GM12872 (cell line): ENCODE measurements at regions not wholly inside any gene's neighbourhood (a gene's known extent, or its start where the extent isn't known, plus 50 kb on each side); places are given as distances from the start of the nearest gene placed in this dataset.

Experiments used
- TF ChIP-seq, protein P1 (sequence below): IDR thresholded peaks from 3 replicates; pipeline ENCODE4 v1.5.1; 2011; ENCODE audit warnings: low read depth, mild to moderate bottlenecking, low read length, moderate library complexity; ENCODE audit not compliant: insufficient read depth

DNA sequence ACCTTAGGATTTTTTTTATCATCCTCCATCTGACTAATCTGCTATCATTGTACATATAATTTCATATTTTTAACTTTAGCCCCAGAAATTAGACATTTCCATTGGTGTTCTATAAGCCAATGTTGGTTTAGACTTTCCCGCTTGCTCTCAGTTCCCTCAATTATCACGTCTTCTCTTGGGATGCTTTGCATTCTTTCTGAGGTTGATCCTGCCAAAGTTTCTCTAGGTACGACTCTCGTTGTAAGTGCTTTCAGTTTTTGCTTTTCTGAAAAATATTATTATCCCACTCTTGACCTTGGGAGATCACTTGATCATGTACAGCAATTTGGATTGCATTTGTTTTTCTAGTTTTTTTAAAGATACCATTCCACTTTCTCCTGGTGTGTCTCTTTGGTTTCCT lies 270.2 kb downstream of the IRS2 start:
- TF ChIP-seq, protein P1, sequence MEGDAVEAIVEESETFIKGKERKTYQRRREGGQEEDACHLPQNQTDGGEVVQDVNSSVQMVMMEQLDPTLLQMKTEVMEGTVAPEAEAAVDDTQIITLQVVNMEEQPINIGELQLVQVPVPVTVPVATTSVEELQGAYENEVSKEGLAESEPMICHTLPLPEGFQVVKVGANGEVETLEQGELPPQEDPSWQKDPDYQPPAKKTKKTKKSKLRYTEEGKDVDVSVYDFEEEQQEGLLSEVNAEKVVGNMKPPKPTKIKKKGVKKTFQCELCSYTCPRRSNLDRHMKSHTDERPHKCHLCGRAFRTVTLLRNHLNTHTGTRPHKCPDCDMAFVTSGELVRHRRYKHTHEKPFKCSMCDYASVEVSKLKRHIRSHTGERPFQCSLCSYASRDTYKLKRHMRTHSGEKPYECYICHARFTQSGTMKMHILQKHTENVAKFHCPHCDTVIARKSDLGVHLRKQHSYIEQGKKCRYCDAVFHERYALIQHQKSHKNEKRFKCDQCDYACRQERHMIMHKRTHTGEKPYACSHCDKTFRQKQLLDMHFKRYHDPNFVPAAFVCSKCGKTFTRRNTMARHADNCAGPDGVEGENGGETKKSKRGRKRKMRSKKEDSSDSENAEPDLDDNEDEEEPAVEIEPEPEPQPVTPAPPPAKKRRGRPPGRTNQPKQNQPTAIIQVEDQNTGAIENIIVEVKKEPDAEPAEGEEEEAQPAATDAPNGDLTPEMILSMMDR = no peak

DNA sequence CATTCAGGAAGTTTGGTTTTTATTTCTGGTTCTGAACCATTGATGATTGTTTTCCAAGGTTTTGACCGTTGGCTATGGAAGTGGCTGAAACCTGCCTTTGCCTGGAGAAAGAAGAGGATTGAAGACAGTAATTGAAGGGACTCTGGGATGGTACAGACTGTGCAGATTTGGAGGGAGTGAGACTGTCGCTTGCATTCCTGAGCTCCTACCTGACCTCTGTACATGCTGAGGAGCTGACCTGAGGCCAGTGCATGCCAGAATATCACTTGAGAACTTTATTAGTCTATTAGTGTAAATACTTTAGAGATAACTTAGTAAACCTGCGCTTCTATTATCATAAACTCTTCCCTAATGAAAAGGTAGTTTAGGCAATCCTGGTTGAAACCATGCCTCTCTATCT lies 276.4 kb downstream of the IRS2 start:
- TF ChIP-seq, protein P1 = no peak

DNA sequence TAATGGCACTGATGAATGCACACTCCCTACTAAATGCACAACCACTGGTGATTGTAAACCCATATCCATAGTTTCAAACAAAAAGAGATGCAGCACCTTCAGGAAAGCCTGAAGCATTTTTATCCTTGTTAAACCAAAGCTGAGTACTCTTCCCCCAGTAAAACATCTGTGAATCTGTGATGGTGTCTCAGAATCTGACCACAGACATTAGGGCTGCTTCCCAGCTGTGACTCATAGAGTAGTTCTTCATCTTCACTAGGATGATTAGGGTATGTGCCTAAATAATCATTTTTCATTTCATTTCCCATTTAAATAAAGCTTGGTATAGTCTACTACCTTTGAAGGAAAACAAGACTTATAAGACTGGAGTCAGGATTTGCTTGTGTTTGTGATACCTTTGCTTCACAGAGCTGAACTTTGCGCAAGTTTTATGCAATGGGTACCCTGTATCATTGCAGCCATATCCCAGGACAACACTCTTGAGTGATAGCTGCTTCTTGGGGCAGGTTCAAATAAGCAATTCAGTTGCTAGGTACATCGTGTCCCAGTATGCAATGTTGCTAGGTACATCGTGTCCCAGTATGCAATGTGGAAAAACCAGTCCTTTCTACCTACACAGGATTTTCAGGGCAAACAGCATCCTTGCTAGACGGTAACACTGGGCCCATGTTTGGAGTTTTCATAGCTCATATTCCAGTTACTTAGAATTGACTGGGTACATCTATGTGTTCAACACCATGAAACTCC lies 277.1 kb downstream of the IRS2 start:
- TF ChIP-seq, protein P1 = no peak

DNA sequence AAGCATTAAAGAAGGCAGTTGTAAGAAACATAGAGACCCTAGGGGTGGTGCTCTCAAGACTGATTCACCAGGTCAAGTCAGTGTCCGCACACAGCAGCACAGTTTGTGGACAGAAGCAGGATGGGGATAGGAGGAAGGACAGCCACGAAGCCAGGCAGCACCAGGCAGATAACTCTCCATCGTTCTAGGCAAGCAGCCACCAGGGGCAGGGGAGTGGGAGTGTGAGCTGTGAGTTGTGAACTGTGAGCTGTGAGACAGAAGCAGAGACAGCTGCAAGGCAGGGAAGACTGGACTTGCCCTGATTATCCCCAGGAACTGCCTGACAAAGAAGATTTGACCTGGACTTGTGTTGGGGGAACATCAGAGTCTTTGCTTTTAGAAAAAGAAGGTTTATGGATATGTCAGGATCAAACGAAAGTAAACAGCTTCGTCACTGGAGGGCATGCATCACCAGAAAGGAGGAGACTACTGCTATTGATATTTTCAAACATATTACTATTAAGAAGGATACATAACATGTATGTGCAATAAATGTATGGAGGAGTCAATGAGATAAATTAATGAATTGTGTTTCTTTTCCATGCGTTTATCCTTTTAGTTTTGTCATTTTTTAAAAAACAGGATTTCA lies 286.1 kb downstream of the IRS2 start:
- TF ChIP-seq, protein P1 = no peak

DNA sequence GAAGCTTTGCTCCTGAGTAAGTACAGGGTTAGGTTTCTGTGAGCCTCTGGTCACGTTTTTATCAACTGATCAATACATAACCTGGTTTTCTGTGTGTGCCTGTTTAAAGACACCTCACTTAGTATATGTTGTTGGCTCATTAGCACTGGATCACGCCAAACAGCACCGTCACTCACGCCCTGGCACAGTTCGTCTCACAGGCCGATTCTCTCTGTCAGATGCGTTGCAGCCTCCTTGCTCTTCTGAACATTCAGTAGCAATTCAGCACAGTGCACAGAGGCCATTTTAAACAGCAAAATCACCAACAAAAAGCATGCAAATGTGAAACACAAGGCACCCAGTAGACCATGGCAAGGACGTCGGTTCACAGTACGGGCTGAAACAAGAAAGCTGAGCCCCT lies 288.5 kb downstream of the IRS2 start:
- TF ChIP-seq, protein P1 = no peak

DNA sequence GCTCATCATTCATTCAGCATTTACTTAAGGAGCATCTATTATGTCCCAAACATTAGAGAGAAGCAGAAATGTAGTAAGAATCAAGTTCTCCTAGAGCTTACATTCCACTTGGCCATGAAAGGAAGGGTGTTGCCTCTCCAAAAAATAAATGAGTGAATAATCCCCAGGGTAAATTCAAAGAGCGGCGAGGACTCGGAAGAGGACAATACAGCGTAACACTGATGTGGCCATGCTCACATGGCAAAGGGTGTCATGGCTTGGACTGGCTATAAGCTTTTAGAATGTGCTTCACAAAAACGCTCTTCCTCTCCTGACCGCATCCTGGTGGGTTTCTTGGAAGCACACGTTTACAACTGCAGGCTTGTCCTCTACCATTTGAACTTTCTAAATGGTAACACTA lies 290.2 kb downstream of the IRS2 start:
- TF ChIP-seq, protein P1 = no peak

DNA sequence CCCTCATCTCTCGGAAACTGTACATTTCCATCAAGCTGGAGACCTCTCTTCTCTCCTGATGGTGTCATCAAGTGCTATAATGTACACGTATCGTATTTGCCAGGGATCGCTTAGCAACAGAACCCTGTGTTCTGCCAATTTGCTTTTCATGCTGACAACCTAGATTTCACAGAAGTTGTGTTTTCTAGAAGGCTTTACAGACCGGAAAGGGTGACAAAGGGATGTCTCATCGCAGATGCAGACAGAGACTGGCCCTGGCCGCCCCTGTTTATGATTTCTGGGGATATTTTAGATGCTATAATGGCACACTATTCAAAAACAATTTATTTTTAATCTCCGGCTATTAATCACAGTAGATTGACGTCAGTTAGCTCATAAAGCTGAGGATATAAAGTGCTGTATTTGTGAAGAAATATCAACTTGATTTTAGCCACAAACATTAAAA lies 291.4 kb downstream of the IRS2 start:
- TF ChIP-seq, protein P1 = no peak
